ENCODE measurements at regions not wholly inside any gene's neighbourhood (a gene's known extent, or its start where the extent isn't known, plus 50 kb on each side); places are given as distances from the start of the nearest gene placed in this dataset.
A peak's percentile ranks its signal among the peaks of the same experiment; 100 is the strongest.
"Not testable (repeated sequence)": the region's sequence is repeated elsewhere in the genome, so short reads cannot be mapped to it uniquely, and the experiment has no call there.

DNA sequence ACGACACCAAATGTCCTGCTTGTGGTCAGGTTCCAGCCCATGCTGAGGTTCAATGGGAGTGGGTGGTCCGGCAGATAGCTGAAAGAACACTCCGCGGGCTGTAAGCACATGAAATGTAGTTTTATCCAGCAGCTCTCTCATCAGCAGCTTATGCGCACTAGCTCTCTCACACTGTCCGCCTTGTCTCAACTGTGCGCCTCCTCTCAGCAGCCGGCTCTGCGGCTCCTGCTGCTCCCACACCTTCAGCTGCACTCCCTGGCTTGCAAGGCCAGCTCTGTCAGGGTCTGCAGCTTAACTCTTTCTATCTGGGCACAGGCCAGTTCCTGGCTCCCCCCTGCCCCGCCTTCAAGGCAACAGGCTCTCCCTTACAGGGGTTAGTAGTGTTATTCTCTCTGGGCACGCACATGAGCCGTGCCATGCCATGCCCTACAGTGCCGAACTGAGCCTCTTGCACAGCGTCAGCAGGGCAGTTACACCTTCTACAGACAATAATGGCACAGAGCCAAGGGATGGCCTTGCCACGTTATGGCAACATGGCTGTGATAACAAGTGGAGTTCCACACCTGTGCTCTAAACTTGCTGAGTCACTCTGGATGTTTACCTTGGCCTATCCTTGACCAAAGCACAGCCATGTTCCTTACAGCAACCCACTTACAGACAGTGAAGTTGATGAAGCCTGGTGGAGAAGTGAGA lies 84.0 kb upstream of the LRFN2 start:
- DNase-seq: peak; percentile 98

DNA sequence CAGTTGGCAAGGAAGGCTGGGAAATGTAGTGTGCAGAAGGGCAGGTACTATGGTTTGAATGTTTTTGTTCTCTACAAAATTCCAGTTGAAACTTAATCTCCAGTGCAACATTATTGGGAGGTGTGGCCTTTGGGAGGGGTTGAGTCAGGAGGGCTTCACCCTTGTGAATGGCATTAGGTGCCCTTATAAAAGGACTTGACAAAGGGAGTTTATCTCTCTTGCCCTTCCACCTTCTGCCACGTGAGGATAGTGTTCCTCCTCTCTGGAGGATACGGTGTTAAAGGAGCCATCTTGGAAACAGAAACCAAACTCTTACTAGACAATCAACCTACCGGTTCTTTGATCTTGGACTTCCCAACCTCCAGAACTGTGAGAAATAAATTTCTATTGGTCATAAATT lies 82.2 kb upstream of the LRFN2 start:
- DNase-seq: no peak

DNA sequence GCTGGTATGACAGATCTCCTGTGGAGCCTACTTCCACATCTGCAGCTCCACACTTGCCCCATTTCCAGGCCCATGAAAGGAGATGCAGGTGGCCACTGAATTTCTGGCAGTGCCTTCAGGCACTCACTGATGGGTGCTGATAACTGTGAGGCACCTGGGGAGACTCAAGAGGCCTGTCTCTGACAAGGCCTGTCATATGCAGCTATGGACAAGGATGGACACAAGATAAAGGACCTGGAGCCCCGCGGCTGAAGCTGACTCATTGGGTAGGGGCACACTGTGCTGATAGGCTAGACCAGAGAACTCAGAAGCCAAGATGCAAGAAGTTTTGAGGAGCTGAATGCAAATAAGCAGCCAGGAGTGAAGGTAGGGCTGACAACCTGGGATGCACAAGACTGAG lies 81.0 kb upstream of the LRFN2 start:
- no peak for DNase-seq

DNA sequence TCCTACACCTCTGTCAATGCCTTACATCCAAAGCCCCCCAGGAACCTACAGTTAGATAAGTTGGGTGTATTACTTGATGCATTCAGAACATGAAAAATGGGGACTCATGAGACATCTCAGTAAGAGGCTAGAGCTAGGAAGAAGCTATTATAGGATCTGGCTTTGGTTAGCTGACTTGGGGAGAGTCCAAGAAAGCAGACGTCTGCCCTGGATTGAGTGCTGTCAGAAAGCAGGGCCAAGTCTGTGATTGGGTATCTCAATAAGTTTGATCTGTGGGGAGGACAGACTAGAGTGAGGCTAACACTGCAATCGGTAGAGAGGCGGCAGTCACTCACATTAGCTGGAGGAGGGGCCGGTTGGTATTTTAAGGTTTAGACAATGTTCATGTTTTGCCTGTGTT lies 79.4 kb upstream of the LRFN2 start:
- no peak for DNase-seq

DNA sequence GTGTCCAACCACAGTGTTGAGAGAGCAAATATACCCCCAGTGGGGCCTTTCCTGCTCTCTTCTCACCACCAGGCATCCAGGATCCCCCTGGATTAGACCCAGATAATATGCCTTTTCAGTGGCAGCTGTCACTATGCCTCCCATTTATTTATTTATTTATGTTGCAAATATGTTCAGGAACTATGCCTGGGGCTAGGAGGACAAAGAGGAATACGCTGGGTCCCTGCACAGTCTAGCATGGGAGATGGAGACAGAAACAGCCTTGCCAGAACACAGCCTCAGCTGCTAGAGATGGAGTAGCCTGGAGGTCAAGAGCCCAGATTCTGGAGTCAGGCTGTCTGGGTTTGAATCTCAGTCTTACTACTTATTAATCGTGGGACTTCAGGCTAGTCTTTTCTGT lies 74.6 kb upstream of the LRFN2 start:
- DNase-seq: no peak

DNA sequence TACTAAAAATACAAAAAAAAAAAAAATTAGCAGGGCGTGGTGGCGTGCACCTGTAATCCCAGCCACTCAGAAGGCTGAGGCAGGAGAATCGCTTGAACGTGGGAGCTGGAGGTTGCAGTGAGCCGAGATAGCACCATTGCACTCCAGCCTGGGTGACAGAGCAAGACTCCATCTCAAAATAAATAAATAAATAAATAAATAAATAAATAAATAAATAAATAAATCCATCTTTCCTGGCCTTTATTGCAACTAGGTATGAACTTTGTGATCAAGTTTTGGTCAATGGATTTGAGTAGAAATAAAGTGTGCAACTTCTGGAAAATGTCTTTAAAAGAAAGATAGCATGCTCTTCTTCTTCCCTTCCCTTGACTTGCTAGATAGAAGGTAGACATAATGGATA lies 69.6 kb upstream of the LRFN2 start:
- DNase-seq: not testable (repeated sequence)

DNA sequence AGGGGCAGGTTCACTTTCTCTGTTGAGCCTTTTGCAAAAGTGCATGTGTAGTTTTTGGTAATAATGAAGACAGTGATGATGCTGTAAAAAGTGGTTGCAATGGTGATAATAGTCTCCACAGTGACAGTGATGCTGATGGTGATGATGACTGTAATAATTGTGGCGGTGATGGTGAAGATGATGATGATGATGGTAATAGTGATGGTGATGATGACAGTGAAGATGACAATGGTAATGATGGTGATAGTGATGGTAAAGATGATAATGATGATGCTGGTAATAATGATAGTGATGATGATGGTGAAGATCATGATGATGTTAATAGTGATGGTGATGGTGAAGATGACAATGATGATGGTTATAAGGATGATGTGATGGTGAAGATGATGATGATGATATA lies 67.7 kb upstream of the LRFN2 start:
- DNase-seq: no peak

DNA sequence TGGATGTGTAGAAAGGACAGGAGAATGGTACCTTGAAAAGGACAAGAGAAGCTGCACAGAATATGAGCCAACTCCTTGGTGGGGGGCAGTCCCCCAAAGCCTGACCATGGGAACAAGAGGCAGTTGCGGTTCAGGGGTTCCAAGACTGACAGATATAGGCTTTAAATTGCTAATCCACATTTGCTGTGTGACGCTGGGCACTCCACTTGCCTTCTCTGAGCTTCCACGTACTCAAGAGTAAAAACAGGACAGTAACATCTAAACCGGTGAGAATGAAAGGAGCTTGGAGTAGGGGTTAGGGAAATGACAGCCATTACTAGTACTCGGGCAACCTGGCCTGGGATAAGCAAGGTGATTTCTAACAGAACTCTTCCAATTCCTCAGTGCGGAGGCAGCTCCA lies 57.9 kb upstream of the LRFN2 start:
- no peak for DNase-seq

DNA sequence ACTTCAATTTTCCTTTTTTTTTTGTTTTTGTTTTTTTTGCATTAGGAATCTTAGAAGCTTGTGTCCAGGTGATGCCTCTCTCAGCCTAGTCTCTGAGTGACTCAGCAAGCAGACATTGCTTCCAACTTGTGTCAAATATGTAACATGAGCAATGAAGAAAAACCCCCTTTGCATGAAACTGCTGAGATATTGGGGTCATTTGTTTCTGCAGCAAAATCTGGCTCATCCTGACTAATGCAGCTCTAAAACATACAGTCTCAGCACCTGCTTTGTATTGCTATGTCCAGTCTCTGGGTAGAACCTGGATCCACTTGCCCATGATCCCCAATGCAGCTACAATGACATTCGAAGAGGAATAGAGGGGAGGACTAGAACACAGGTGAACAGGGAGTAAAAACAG lies 55.7 kb upstream of the LRFN2 start:
- no peak for DNase-seq

DNA sequence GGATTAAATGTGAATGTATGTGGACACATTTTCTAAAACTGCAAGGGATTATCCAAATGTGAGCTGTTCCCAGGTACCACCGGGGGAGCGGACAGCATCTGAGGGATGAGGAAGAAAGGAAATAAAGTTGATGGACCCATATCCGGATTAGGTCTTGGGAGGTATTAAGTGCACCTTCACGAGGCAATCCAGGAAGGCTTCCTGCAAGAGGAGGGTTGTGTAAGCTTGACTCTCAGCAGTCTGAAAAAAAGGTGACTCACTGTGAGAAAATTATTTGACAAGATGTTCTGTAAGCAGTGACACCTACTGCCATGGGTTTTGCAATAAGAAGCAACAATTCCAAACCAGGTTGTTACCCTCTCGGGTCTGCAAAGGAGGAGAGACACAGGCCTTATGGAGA lies 55.0 kb upstream of the LRFN2 start:
- no peak for DNase-seq

DNA sequence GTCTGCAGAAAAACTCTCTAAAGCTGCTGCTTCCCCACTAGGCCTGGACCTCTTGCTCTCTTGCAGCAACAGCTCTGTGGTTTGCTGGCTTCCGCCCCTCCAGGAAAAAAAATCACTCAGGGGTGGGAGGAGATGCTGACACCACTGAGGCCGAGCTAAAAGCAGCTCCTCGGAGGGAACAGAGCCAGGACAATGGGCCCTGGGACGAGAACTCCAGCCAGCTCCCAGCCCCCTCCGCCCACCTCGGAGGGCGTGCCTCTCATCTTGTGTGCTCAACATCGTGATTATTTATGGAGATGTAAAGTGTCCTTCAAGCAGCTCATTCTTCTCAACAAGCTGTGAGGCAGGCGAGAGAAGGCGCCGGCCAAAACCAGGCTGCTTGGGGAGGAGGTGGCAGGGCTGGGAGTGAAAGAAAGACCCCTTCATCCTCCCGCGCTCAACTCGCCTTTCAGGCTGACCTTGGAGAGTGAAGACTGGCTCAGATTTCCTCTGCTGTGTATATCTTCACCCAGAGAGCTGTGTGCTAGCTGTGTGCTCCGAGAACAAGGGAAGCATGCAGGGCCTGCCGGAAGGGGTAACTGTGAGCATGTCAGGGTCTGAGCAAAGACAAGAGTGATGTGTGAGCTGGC lies 53.5 kb upstream of the LRFN2 start:
- no peak for DNase-seq
